ENCODE measurements at regions not wholly inside any gene's neighbourhood (a gene's known extent, or its start where the extent isn't known, plus 50 kb on each side); places are given as distances from the start of the nearest gene placed in this dataset.

- no peak overlapping the region for H2AFZ ChIP-seq (ENCODE audit: low read depth)
- no peaks in the 10 kb centered on the region for H3K4me1 ChIP-seq (ENCODE audit: low read depth, poor library complexity, severe bottlenecking)
- H3K79me2 ChIP-seq (ENCODE audit: insufficient read depth, low read depth): no peaks in the 10 kb centered on the region
- no peaks in the 10 kb centered on the region for H3K27me3 ChIP-seq (ENCODE audit: insufficient read depth, low read depth)
- H3K4me3 ChIP-seq (IDR thresholded peaks at IDR 0.05; ENCODE audit: insufficient read depth, low read depth, low read length): no peak overlapping the region
- TF ChIP-seq CTCF (conservative IDR thresholded peaks at IDR 0.05; ENCODE audit: low read depth, low read length): no peak
- H3K27ac ChIP-seq: no peak overlapping the region
- H4K20me1 ChIP-seq (ENCODE audit: insufficient read depth): no peaks in the 10 kb centered on the region
- H3K4me2 ChIP-seq: no peak overlapping the region
- no peaks in the 10 kb centered on the region for H3K36me3 ChIP-seq (ENCODE audit: insufficient read depth)
- H3K9ac ChIP-seq: no peak overlapping the region
Measured at GRCh38 chr3:118540826-118541225, 493.8 kb downstream of the IGSF11 start.

- no peak overlapping the region for H3K9ac ChIP-seq
- no peak overlapping the region for H3K4me2 ChIP-seq
- H3K79me2 ChIP-seq (ENCODE audit: insufficient read depth, low read depth): no peaks in the 10 kb centered on the region
- no peaks in the 10 kb centered on the region for H3K4me1 ChIP-seq (ENCODE audit: low read depth, poor library complexity, severe bottlenecking)
- H3K36me3 ChIP-seq (ENCODE audit: insufficient read depth): no peaks in the 10 kb centered on the region
- H4K20me1 ChIP-seq (ENCODE audit: insufficient read depth): no peaks in the 10 kb centered on the region
- no peak overlapping the region for H3K4me3 ChIP-seq (IDR thresholded peaks at IDR 0.05; ENCODE audit: insufficient read depth, low read depth, low read length)
- no peak for TF ChIP-seq CTCF (conservative IDR thresholded peaks at IDR 0.05; ENCODE audit: low read depth, low read length)
- H3K27me3 ChIP-seq (ENCODE audit: insufficient read depth, low read depth): no peaks in the 10 kb centered on the region
- H2AFZ ChIP-seq (ENCODE audit: low read depth): no peak overlapping the region
- no peak overlapping the region for H3K27ac ChIP-seq
Measured at GRCh38 chr3:118541796-118542195, 492.9 kb downstream of the IGSF11 start.

GRCh38 chr3:118543832-118544231 is 490.8 kb downstream of the IGSF11 start:
- no peak overlapping the region for H3K9ac ChIP-seq

GRCh38 chr3:118544458-118544857 is 490.2 kb downstream of the IGSF11 start:
- Histone ChIP-seq H3K4me3 (IDR thresholded peaks at IDR 0.05; ENCODE audit: insufficient read depth, low read depth, low read length) (no peak overlapping the region), H4K20me1 (ENCODE audit: insufficient read depth) (no peaks in the 10 kb centered on the region), H3K79me2 (ENCODE audit: insufficient read depth, low read depth) (no peaks in the 10 kb centered on the region), H2AFZ (ENCODE audit: low read depth) (no peak overlapping the region), H3K9ac (no peak overlapping the region), H3K27me3 (ENCODE audit: insufficient read depth, low read depth) (no peaks in the 10 kb centered on the region), H3K36me3 (ENCODE audit: insufficient read depth) (no peaks in the 10 kb centered on the region), H3K27ac (no peak overlapping the region), H3K4me1 (ENCODE audit: low read depth, poor library complexity, severe bottlenecking) (no peaks in the 10 kb centered on the region), H3K4me2 (no peak overlapping the region)
- no peak for TF ChIP-seq CTCF (conservative IDR thresholded peaks at IDR 0.05; ENCODE audit: low read depth, low read length)

More at GRCh38 chr3:118543832-118544231, 490.8 kb downstream of the IGSF11 start:
- Histone ChIP-seq H3K36me3 (ENCODE audit: insufficient read depth) (no peaks in the 10 kb centered on the region), H3K27ac (no peak overlapping the region), H2AFZ (ENCODE audit: low read depth) (no peak overlapping the region), H4K20me1 (ENCODE audit: insufficient read depth) (no peaks in the 10 kb centered on the region), H3K4me2 (no peak overlapping the region), H3K27me3 (ENCODE audit: insufficient read depth, low read depth) (no peaks in the 10 kb centered on the region), H3K4me1 (ENCODE audit: low read depth, poor library complexity, severe bottlenecking) (no peaks in the 10 kb centered on the region), H3K4me3 (IDR thresholded peaks at IDR 0.05; ENCODE audit: insufficient read depth, low read depth, low read length) (no peak overlapping the region), H3K79me2 (ENCODE audit: insufficient read depth, low read depth) (no peaks in the 10 kb centered on the region)
- no peak for TF ChIP-seq CTCF (conservative IDR thresholded peaks at IDR 0.05; ENCODE audit: low read depth, low read length)

Data from KMS-11 (cell line).